ENCODE measurements at regions not wholly inside any gene's neighbourhood (a gene's known extent, or its start where the extent isn't known, plus 50 kb on each side); places are given as distances from the start of the nearest gene placed in this dataset.

DNA sequence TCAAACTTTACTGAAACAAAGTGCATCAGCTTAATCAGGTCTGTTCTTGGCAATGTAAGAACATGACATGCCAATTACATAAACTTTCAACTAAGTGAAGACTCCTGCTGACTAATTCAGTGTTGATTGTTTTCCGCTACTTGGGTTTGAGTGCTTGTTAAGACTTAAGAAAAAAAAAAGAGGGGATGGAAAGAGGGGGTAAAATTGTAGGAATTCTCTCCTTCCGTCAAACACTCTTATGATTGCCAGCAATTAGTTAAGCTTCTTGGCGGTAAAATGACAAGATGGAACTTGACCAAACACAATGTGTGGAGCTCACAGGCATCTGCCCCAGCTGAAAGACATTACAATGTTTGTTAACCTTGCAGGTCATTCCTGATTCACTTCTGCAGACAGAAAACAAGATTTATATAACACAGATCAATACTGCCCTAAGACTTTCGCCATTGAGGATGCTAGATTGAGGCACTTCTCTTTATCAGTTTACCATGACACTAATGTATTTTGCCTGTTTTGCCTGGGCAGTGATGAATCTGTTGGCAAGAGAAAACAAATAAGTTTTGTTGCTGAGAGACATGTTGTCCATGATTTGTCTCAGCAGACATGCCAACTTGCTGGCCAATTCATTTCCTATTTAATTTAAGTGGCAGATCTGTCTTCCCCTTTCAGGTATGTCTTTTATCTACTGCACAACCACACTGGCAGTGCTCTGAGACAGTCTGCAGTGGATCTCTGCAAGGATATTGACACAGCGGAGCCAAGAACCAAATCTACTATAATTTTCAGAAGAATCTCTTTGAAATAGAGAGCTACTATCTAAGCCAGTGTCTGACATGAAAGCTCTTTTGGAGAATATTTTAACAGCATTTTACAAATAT lies 410.0 kb upstream of the KCNH7 start:
- no peaks in the 10 kb centered on the region for H3K9me3 ChIP-seq
- no peaks in the 10 kb centered on the region for H3K4me1 ChIP-seq
- H3K4me3 ChIP-seq, result no peak overlapping the region
- no peaks in the 10 kb centered on the region for H3K36me3 ChIP-seq
- no peak overlapping the region for H3K27ac ChIP-seq
- no peak for DNase-seq (ENCODE audit: low spot score)
- TF ChIP-seq, protein P1, sequence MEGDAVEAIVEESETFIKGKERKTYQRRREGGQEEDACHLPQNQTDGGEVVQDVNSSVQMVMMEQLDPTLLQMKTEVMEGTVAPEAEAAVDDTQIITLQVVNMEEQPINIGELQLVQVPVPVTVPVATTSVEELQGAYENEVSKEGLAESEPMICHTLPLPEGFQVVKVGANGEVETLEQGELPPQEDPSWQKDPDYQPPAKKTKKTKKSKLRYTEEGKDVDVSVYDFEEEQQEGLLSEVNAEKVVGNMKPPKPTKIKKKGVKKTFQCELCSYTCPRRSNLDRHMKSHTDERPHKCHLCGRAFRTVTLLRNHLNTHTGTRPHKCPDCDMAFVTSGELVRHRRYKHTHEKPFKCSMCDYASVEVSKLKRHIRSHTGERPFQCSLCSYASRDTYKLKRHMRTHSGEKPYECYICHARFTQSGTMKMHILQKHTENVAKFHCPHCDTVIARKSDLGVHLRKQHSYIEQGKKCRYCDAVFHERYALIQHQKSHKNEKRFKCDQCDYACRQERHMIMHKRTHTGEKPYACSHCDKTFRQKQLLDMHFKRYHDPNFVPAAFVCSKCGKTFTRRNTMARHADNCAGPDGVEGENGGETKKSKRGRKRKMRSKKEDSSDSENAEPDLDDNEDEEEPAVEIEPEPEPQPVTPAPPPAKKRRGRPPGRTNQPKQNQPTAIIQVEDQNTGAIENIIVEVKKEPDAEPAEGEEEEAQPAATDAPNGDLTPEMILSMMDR (IDR thresholded peaks at IDR 0.05), result no peak
- H3K27me3 ChIP-seq, result no peaks in the 10 kb centered on the region

DNA sequence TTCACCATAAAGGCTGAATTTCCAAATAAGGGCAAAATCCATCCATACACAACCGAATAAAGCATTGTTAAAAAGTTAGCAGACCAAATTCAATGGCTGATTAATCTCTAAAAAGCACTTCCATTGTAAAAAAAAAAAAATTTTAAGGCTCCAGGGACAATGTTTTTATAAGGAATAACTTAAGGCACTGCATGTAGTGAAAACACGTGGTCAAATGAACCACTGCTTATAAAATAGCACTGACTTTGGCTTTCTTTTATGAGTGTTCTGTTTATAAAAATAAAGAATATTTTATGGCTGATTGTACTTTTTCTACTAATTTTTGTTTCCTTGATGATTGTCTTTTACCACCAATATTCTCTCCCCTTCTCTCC lies 409.3 kb upstream of the KCNH7 start:
- TF ChIP-seq, protein P1 (IDR thresholded peaks at IDR 0.05), result no peak
- Histone ChIP-seq H3K27me3 (no peaks in the 10 kb centered on the region), H3K4me3 (no peak overlapping the region), H3K4me1 (no peaks in the 10 kb centered on the region), H3K27ac (no peak overlapping the region), H3K9me3 (no peaks in the 10 kb centered on the region), H3K36me3 (no peaks in the 10 kb centered on the region)
- DNase-seq (ENCODE audit: low spot score), result no peak

DNA sequence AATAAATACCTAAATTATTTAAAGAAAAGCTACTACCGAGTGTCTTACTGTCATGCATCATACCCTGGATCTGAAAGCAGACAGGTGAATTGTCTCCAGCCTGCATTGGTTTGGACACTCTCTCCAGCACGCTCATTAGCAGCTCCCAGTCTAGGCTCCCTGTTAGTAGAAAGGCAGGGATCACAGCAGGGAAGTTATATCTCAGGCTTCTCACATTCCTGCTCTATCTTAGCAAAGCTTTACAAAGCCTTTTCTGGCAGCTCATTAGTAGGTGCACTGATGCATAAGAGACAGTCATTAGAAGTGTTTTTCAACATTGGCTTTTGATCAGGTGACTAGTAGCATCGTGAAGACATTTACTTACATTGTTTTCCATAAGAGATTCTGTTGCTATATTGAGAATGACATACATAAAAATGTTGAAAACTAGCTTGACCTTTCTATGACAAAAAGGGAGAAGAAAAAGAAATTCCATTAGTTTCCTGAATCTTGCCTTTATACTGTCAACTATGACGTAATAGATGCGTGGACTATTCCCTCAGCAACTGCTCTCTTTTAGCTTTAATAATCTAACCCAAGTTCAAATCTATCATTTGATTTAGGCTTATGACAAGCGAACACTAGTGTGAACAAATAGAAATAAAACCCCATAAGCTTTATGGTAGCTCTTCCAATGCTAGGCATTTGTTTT lies 408.7 kb upstream of the KCNH7 start:
- no peaks in the 10 kb centered on the region for H3K36me3 ChIP-seq

DNA sequence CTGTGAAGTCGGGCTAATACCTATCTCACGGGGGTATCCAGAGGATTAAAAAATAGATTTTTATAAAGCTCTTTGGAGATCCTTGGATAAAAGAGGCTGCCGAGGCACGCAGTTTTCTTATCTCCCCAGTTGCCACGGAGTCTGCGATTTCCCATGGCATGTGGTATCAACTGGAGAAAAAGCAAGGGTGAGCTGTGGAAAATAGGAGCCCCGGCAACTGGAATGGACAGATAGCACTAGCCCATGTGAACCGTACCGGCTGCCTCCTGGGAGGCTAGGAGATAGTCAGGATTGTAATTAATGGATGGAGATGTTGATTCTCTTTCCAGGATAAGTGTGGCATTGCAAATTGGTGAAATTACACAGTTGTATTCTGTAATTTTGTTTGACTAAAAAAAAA lies 407.6 kb upstream of the KCNH7 start:
- no peak overlapping the region for H3K27ac ChIP-seq
- H3K4me1 ChIP-seq, result no peaks in the 10 kb centered on the region
- TF ChIP-seq, protein P1 (IDR thresholded peaks at IDR 0.05), result no peak
- no peak overlapping the region for H3K4me3 ChIP-seq
- DNase-seq (ENCODE audit: low spot score), result no peak
- no peaks in the 10 kb centered on the region for H3K36me3 ChIP-seq
- no peaks in the 10 kb centered on the region for H3K27me3 ChIP-seq
- no peaks in the 10 kb centered on the region for H3K9me3 ChIP-seq

More for the DNA sequence above, 408.7 kb upstream of the KCNH7 start:
- no peak for DNase-seq (ENCODE audit: low spot score)
- Histone ChIP-seq H3K27me3 (no peaks in the 10 kb centered on the region), H3K9me3 (no peaks in the 10 kb centered on the region), H3K4me3 (no peak overlapping the region), H3K4me1 (no peaks in the 10 kb centered on the region), H3K27ac (no peak overlapping the region)
- TF ChIP-seq, protein P1 (IDR thresholded peaks at IDR 0.05), result no peak

DNA sequence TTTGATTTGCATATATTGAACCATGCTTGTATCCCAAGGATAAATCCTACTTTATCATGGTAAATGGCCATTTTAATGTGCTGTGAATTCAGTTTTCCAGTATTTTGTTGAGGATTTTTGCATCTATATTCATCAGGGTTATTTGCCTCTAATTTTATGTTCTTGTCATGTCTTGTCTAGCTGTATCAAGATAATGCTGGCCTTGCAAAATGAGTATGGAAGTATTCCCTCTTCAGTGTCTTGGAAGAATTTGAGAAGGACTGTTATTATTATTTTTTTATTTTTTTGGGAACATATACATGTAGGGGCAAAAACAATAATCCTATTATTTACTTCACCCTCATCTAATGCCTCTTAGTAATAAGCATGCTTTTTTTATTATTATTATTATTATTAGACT lies 398.0 kb upstream of the KCNH7 start:
- H3K4me1 ChIP-seq, result no peaks in the 10 kb centered on the region
- H3K9me3 ChIP-seq, result peaks cover 0 to 23% of the 10 kb centered on the region in 2 donors
- no peak overlapping the region for H3K4me3 ChIP-seq
- no peak for DNase-seq (ENCODE audit: low spot score)
- H3K36me3 ChIP-seq, result no peaks in the 10 kb centered on the region
- TF ChIP-seq, protein P1 (IDR thresholded peaks at IDR 0.05), result no peak
- H3K27me3 ChIP-seq, result no peaks in the 10 kb centered on the region
- H3K27ac ChIP-seq, result no peak overlapping the region

Data from right atrium auricular region (tissue), 2 donors.